GM12874 (cell line): ENCODE measurements at regions not wholly inside any gene's neighbourhood (a gene's known extent, or its start where the extent isn't known, plus 50 kb on each side); places are given as distances from the start of the nearest gene placed in this dataset.

Experiments
- TF ChIP-seq, protein P1 (sequence below): IDR thresholded peaks from 2 replicates; pipeline ENCODE4 v1.5.1; 2011; ENCODE audit warnings: low read depth, mild to moderate bottlenecking, control low read depth, low read length, moderate library complexity; ENCODE audit not compliant: insufficient read depth

DNA sequence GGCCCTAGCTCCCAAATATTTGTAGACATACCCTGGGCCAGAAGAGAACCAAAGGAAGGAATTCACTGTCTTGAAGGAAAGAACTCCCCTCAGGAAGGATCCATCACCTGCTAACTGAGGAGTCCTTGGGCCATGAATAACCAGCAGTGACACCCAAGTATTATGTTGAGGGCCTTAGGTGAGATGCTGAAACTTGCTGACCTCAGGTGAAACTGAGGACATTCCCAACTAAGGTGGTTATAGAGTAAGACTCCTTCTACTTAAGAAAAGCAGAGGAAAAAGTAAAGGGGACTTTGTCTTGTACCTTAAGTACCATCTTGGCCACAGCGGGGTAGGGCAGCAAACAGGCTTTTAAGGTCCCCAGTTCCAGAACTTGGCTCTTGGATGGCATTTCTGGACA, 491.7 kb downstream of the C6orf118 start:
- TF ChIP-seq, protein P1, sequence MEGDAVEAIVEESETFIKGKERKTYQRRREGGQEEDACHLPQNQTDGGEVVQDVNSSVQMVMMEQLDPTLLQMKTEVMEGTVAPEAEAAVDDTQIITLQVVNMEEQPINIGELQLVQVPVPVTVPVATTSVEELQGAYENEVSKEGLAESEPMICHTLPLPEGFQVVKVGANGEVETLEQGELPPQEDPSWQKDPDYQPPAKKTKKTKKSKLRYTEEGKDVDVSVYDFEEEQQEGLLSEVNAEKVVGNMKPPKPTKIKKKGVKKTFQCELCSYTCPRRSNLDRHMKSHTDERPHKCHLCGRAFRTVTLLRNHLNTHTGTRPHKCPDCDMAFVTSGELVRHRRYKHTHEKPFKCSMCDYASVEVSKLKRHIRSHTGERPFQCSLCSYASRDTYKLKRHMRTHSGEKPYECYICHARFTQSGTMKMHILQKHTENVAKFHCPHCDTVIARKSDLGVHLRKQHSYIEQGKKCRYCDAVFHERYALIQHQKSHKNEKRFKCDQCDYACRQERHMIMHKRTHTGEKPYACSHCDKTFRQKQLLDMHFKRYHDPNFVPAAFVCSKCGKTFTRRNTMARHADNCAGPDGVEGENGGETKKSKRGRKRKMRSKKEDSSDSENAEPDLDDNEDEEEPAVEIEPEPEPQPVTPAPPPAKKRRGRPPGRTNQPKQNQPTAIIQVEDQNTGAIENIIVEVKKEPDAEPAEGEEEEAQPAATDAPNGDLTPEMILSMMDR: no peak

DNA sequence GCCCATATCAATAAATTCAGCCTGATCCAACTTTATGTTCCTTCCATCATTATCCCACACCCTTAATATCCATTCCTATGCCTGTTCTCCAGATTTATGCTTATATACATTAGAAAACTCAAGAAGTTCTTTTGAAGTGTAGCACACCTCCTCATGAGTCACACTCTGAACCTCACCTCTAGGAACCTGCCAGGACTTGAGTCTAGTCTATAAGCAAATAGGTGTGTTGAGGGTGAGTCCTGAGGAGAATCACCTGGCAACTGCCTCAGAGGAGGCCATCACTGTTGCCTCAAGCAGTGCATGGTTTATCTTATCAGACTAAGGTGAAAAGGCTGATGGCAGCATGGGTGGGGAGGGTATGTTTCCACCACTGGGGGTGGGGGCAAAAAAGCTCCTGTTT, 496.7 kb downstream of the C6orf118 start:
- TF ChIP-seq, protein P1: no peak

DNA sequence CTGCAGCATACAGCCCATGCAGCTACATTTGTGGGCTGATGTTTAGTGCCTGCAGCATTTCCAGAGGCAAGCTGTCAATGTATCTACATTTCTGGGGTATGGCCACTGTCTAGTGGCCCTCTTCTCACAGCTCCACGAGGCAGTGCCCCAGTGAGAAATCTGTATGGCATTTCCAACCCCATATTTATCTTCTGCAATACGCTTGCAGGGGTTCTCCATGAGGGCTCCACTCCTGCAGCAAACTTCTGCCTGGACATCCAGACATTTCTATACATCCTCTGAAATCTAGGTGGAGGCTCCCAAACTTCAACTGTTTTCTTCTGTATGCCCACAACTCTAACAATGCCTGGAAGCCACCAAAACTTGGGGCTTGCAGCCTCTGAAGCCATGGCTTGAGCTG, 502.3 kb downstream of the C6orf118 start:
- TF ChIP-seq, protein P1: no peak

DNA sequence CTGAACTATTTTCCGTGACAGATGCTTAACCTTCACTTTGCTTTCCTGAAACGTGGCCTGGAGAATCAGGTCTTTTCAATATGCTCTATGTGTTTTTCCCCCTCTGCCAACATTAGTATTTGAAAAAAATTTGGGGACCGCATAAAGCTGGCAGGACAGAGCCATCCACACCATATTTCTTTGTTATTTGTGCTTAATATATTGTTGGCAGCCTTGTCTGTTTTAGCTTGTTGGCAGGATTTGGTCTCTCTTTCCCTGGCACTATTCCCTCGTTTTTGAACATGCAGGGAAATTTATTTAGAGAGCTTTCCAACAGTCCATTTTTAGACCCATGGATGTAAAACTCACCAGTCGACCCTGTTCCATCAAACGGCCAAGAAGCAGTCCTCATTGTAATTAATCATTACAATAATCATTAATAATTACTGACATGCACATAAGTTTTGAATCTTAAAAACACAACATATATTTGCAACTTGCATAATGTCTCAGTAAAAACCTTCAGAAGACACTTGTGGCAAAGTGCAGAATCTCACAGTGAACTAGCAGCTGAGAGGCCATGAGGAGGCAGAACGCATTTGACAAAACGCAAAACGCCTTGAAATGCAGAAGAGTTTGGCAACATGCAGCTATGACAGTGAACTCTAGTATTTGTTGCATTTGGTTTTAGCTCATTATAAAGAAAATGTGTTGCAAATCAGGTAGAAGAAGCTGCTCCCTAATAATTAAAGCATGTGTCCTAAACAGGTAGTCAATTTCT, 514.2 kb downstream of the C6orf118 start:
- TF ChIP-seq, protein P1: no peak

DNA sequence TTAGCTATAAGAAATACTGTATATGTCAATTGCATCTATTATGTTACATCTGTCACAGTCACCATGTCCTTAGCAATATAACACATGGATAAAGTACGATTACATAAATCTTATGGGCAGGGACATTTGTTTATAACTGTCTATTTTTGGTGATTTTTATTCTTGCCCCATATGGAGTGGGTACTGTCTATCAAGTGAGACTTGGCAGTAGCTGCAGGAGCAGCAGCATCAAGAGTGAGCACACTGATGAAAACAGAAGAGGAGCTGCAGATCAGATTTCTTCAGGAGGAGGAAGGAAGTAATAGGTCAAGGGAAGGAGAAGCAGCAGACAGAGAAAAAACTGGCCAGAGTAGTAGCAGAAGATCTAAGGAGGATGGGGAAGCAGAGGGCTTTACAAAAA, 516.7 kb downstream of the C6orf118 start:
- TF ChIP-seq, protein P1: no peak

DNA sequence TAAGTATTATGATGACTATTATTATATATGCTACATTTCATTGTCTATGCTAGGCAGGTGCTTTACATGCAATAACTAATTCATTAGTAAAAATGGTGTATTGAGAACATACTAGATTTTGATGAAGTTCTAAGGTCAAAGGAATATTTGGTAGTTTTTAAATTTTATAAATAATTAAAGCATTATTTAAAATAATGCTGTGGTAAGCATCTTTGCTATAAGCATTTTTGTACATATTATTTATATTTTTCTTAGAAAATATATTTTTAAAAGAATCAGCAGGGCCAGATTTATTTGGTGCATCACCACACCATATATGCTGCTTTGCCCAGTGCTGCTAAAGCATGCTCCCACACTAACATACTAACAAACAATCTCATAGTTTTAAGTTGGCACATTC, 517.9 kb downstream of the C6orf118 start:
- TF ChIP-seq, protein P1: no peak

DNA sequence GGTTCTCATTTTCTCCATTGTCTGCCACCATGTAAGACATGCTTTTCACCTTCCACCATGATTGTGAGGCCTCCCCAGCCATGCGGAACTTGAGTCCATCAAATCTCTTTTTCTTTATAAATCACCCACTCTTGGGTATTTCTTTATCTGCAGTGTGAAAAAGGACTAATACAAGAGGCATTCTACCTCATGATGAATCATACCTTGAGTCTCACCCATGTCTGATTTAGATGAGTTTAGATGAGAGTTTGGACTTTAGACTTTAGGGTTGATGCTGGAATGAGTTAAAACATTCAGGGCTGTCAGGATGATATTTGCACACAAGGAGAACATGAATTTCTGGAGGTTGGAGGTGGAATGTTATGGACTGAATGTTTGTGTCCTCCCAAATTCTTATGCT, 545.6 kb downstream of the C6orf118 start:
- TF ChIP-seq, protein P1: no peak

DNA sequence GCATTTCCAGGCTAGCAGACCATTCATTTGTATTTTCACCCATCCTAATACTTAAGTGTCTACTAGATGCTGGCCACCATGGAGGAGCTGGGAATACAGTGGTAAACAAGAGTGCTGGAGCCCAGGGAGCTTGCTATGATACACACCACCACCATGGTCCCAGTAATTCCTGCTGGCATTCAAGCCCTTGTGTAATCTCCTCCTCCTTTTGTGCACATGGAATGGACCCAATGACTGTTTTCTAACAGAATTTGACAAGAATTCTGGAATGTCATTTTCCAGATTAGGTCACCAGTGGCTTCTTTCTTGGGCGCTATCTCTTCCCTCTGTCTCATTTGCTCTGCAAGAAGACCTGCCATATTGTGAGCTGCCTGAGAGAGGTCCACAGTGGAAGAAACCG, 552.0 kb downstream of the C6orf118 start:
- TF ChIP-seq, protein P1: no peak
